Stimulated activated CD8-positive, alpha-beta memory T cell treated with anti-CD3 and anti-CD28 coated beads, Interleukin-15, amount 100 ng/mL, for 24 hours (primary cell): ENCODE measurements at regions not wholly inside any gene's neighbourhood (a gene's known extent, or its start where the extent isn't known, plus 50 kb on each side); places are given as distances from the start of the nearest gene placed in this dataset.
"Not testable (repeated sequence)": the region's sequence is repeated elsewhere in the genome, so short reads cannot be mapped to it uniquely, and the experiment has no call there.

Experiments used
- DNase-seq: peaks from one replicate; pipeline ENCODE4 v3.0.0-alpha.2; 2020; ENCODE audit warnings: low read depth

- no peak for DNase-seq
These were observed 174.8 kb downstream of the POLR2M start for GRCh38 chr15:57881361-57881760.

GRCh38 chr15:57881972-57882371 is 175.5 kb downstream of the POLR2M start:
- DNase-seq = no peak

GRCh38 chr15:57883701-57884100 is 177.2 kb downstream of the POLR2M start:
- no peak for DNase-seq

GRCh38 chr15:57884936-57885335 is 178.4 kb downstream of the POLR2M start:
- DNase-seq = no peak

GRCh38 chr15:57885435-57885834 is 178.9 kb downstream of the POLR2M start:
- no peak for DNase-seq

GRCh38 chr15:57887825-57888224 is 177.7 kb downstream of the ALDH1A2 start:
- no peak for DNase-seq

- DNase-seq = no peak
These were observed 175.2 kb downstream of the ALDH1A2 start for GRCh38 chr15:57890351-57890750.

- no peak for DNase-seq
These were observed 174.6 kb downstream of the ALDH1A2 start for GRCh38 chr15:57890878-57891277.

GRCh38 chr15:57892181-57892580 is 173.3 kb downstream of the ALDH1A2 start:
- DNase-seq = no peak

- no peak for DNase-seq
These were observed 172.5 kb downstream of the ALDH1A2 start for GRCh38 chr15:57893040-57893439.

GRCh38 chr15:57895291-57895690 is 170.2 kb downstream of the ALDH1A2 start:
- no peak for DNase-seq

GRCh38 chr15:57896114-57896513 is 169.4 kb downstream of the ALDH1A2 start:
- DNase-seq = no peak

- not testable (repeated sequence) for DNase-seq
These were observed 168.6 kb downstream of the ALDH1A2 start for GRCh38 chr15:57896899-57897298.

GRCh38 chr15:57897870-57898269 is 167.6 kb downstream of the ALDH1A2 start:
- DNase-seq = no peak

GRCh38 chr15:57902155-57902554 is 163.4 kb downstream of the ALDH1A2 start:
- DNase-seq = no peak
